ENCODE measurements at regions not wholly inside any gene's neighbourhood (a gene's known extent, or its start where the extent isn't known, plus 50 kb on each side); places are given as distances from the start of the nearest gene placed in this dataset.

GRCh38 chr9:78791779-78792178 is 494.9 kb downstream of the PSAT1 start:
- TF ChIP-seq, protein P1, sequence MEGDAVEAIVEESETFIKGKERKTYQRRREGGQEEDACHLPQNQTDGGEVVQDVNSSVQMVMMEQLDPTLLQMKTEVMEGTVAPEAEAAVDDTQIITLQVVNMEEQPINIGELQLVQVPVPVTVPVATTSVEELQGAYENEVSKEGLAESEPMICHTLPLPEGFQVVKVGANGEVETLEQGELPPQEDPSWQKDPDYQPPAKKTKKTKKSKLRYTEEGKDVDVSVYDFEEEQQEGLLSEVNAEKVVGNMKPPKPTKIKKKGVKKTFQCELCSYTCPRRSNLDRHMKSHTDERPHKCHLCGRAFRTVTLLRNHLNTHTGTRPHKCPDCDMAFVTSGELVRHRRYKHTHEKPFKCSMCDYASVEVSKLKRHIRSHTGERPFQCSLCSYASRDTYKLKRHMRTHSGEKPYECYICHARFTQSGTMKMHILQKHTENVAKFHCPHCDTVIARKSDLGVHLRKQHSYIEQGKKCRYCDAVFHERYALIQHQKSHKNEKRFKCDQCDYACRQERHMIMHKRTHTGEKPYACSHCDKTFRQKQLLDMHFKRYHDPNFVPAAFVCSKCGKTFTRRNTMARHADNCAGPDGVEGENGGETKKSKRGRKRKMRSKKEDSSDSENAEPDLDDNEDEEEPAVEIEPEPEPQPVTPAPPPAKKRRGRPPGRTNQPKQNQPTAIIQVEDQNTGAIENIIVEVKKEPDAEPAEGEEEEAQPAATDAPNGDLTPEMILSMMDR (conservative IDR thresholded peaks at IDR 0.05; ENCODE audit: low read depth, low read length) = no peak
- TF ChIP-seq EZH2 (IDR thresholded peaks at IDR 0.05; ENCODE audit: borderline replicate concordance, low read depth, low read length, poor library complexity, severe bottlenecking) = no peak

Measured in A673 (cell line).